A549 (cell line): ENCODE measurements at regions not wholly inside any gene's neighbourhood (a gene's known extent, or its start where the extent isn't known, plus 50 kb on each side); places are given as distances from the start of the nearest gene placed in this dataset.

Experiments
- EHMT2 ChIP-seq: fragments of 200-600 bp; sonication (generic); IDR thresholded peaks from 2 replicates; pipeline ENCODE4 v1.6.1; 2016; ENCODE audit warnings: antibody characterized with exemption, low read depth, mild to moderate bottlenecking, moderate library complexity
- EP300 ChIP-seq, 2 experiments: fragments of >200 bp; sonication (Bioruptor Twin); formaldehyde crosslinking; IDR thresholded peaks; 2 replicates in 1 of 2; 3 replicates in 1 of 2; pipeline ENCODE4 v1.6.1; 2016 to 2017
- POLR2A ChIP-seq: IDR thresholded peaks from 2 replicates; pipeline ENCODE4 v1.6.1; 2012; ENCODE audit warnings: mild to moderate bottlenecking, low read length
- RARB ChIP-seq: fragments of 250-450 bp; sonication (Bioruptor Pico); IDR thresholded peaks from 2 replicates; pipeline ENCODE4 v1.8.0; 2021; ENCODE audit warnings: mild to moderate bottlenecking, moderate library complexity
- RFX5 ChIP-seq: fragments of 450-650 bp; IDR thresholded peaks from 2 replicates; pipeline ENCODE4 v1.7.1; 2014; ENCODE audit warnings: antibody characterized with exemption, mild to moderate bottlenecking, moderate library complexity
- TF ChIP-seq, protein P1 (sequence below): fragments of >200 bp; sonication (Bioruptor Twin); formaldehyde crosslinking; IDR thresholded peaks from 3 replicates; pipeline ENCODE4 v1.5.1; 2016
- TF ChIP-seq, protein P2 (sequence below): fragments of 450-650 bp; IDR thresholded peaks from 2 replicates; pipeline ENCODE4 v1.6.1; 2014; ENCODE audit warnings: antibody characterized with exemption

DNA sequence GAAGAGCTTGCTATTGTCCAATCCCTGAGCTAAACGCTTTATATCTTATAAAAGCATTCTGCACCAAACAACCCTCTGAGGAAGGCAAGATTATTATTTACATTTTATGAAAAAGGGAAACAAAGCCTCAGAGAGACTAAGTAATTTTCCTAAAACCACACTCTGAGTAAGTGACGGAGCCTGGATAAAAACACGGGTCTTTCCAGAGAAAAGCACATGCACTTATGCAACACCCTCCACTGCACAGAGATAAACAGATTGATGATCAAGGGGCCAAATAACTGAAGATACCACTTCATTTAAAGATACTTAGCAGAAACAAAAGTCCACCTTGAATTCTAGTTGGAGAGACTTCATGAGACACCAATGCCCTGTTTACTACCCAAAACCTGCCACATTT lies 214.7 kb upstream of the PDE10A start:
- TF ChIP-seq POLR2A (no peak), EP300 (IDR thresholded peaks at IDR 0.05) (no peak), RARB (CRISPR knock-in tag) (no peak), EHMT2 (no peak), RFX5 (no peak)
- TF ChIP-seq, protein P1, sequence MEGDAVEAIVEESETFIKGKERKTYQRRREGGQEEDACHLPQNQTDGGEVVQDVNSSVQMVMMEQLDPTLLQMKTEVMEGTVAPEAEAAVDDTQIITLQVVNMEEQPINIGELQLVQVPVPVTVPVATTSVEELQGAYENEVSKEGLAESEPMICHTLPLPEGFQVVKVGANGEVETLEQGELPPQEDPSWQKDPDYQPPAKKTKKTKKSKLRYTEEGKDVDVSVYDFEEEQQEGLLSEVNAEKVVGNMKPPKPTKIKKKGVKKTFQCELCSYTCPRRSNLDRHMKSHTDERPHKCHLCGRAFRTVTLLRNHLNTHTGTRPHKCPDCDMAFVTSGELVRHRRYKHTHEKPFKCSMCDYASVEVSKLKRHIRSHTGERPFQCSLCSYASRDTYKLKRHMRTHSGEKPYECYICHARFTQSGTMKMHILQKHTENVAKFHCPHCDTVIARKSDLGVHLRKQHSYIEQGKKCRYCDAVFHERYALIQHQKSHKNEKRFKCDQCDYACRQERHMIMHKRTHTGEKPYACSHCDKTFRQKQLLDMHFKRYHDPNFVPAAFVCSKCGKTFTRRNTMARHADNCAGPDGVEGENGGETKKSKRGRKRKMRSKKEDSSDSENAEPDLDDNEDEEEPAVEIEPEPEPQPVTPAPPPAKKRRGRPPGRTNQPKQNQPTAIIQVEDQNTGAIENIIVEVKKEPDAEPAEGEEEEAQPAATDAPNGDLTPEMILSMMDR = no peak
- TF ChIP-seq, protein P2, sequence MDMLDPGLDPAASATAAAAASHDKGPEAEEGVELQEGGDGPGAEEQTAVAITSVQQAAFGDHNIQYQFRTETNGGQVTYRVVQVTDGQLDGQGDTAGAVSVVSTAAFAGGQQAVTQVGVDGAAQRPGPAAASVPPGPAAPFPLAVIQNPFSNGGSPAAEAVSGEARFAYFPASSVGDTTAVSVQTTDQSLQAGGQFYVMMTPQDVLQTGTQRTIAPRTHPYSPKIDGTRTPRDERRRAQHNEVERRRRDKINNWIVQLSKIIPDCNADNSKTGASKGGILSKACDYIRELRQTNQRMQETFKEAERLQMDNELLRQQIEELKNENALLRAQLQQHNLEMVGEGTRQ = no peak
